GM18517 (cell line): ENCODE measurements at regions not wholly inside any gene's neighbourhood (a gene's known extent, or its start where the extent isn't known, plus 50 kb on each side); places are given as distances from the start of the nearest gene placed in this dataset.

Experiments used
- ATAC-seq: cut with Tn5 transposase; IDR thresholded peaks from one replicate; pipeline ENCODE4 v1.9.1; 2021; ENCODE audit warnings: mild to moderate bottlenecking, moderate library complexity; ENCODE audit not compliant: unreplicated experiment

GRCh38 chr6:104239971-104240370, 619.7 kb downstream of the HACE1 start:
- no peak for ATAC-seq

GRCh38 chr6:104229057-104229456, 630.7 kb downstream of the HACE1 start:
- ATAC-seq: no peak

- no peak for ATAC-seq
Observed at GRCh38 chr6:104227508-104227907, 632.2 kb downstream of the HACE1 start.

- no peak for ATAC-seq
Observed at GRCh38 chr6:104226790-104227446, 632.8 kb downstream of the HACE1 start.

- no peak for ATAC-seq
Observed at GRCh38 chr6:104218116-104218515, 641.6 kb downstream of the HACE1 start.

- no peak for ATAC-seq
Observed at GRCh38 chr6:104214901-104215300, 644.8 kb downstream of the HACE1 start.

- no peak for ATAC-seq
Observed at GRCh38 chr6:104212977-104213668, 646.6 kb downstream of the HACE1 start.

- ATAC-seq: no peak
Observed at GRCh38 chr6:104207635-104208034, 652.1 kb downstream of the HACE1 start.

GRCh38 chr6:104201557-104201956, 658.2 kb downstream of the HACE1 start:
- no peak for ATAC-seq

GRCh38 chr6:104187616-104188015, 672.1 kb downstream of the HACE1 start:
- no peak for ATAC-seq

- ATAC-seq: no peak
Observed at GRCh38 chr6:104186831-104187230, 672.9 kb downstream of the HACE1 start.

GRCh38 chr6:104183816-104184435, 675.8 kb downstream of the HACE1 start:
- ATAC-seq: no peak

- no peak for ATAC-seq
Observed at GRCh38 chr6:104182811-104183210, 676.9 kb downstream of the HACE1 start.

GRCh38 chr6:104173668-104174067, 686.1 kb downstream of the HACE1 start:
- no peak for ATAC-seq

GRCh38 chr6:104170401-104170800, 689.3 kb downstream of the HACE1 start:
- no peak for ATAC-seq

GRCh38 chr6:104166055-104166668, 693.6 kb downstream of the HACE1 start:
- no peak for ATAC-seq

- ATAC-seq: no peak
Observed at GRCh38 chr6:104162036-104162669, 697.6 kb downstream of the HACE1 start.

GRCh38 chr6:104159045-104159618, 700.6 kb downstream of the HACE1 start:
- ATAC-seq: no peak

- ATAC-seq: no peak
Observed at GRCh38 chr6:104143757-104144156, 716.0 kb downstream of the HACE1 start.

- ATAC-seq: no peak
Observed at GRCh38 chr6:104134876-104135275, 724.8 kb downstream of the HACE1 start.

- no peak for ATAC-seq
Observed at GRCh38 chr6:104130343-104130742, 729.4 kb downstream of the HACE1 start.
